CD14-positive monocyte (primary cell): ENCODE measurements at regions not wholly inside any gene's neighbourhood (a gene's known extent, or its start where the extent isn't known, plus 50 kb on each side); places are given as distances from the start of the nearest gene placed in this dataset.

Source experiments
- DNase-seq, 3 donors: peaks; one replicate each; pipeline ENCODE4 v3.0.0-alpha.2; 2011 to 2022
- H2AFZ ChIP-seq: 2 replicates; pipeline ENCODE4 v1.6.0; 2012; ENCODE audit warnings: mild to moderate bottlenecking, low read depth, low read length, inconsistent platforms; ENCODE audit not compliant: insufficient read depth, poor library complexity, severe bottlenecking
- H3K27ac ChIP-seq, 2 donors: 1 replicate in 1 of 2; 2 replicates in 1 of 2; pipeline ENCODE4 v1.5.1; 2012 to 2013; ENCODE audit warnings: low read length in 2 of 2, control low read depth in 1 of 2, inconsistent platforms in 1 of 2, low read depth in 1 of 2, mild to moderate bottlenecking in 1 of 2
- H3K27me3 ChIP-seq, 2 donors: one replicate each; pipeline versions ENCODE4 v1.6.0 to v1.6.1; 2011 to 2013; ENCODE audit warnings: low read length in 2 of 2; ENCODE audit not compliant: control insufficient read depth in 2 of 2, insufficient read depth in 2 of 2
- H3K36me3 ChIP-seq, 2 donors: replicated peaks in 1 of 2; 1 replicate in 1 of 2; 2 replicates in 1 of 2; pipeline versions ENCODE4 v1.5.1 to v1.6.1; 2012 to 2013; ENCODE audit warnings: low read length in 2 of 2, control low read depth in 1 of 2, inconsistent platforms in 1 of 2, mild to moderate bottlenecking in 1 of 2; ENCODE audit not compliant: insufficient read depth in 2 of 2, control insufficient read depth in 1 of 2
- H3K4me1 ChIP-seq, 2 donors: 1 replicate in 1 of 2; 2 replicates in 1 of 2; pipeline versions ENCODE4 v1.5.1 to v1.6.1; 2012 to 2013; ENCODE audit warnings: low read length in 2 of 2, control low read depth in 1 of 2, inconsistent platforms in 1 of 2, mild to moderate bottlenecking in 1 of 2, moderate library complexity in 1 of 2; ENCODE audit not compliant: insufficient read depth in 2 of 2, control insufficient read depth in 1 of 2
- H3K4me2 ChIP-seq: replicated peaks from 2 replicates; pipeline ENCODE3; 2012; ENCODE audit warnings: low read length, moderate library complexity, mild to moderate bottlenecking; ENCODE audit not compliant: poor library complexity, severe bottlenecking; ENCODE audit errors: extremely low read depth
- H3K4me3 ChIP-seq, 3 experiments: fragments of 200-600 bp in 1 of 3; sonication (generic) in 1 of 3; replicated peaks in 1 of 3; 1 replicate in 2 of 3; 2 replicates in 1 of 3; pipeline ENCODE4 v1.5.1; 2011 to 2013; ENCODE audit warnings: low read length in 3 of 3, mild to moderate bottlenecking in 3 of 3, control low read depth in 2 of 3, low read depth in 2 of 3, inconsistent platforms in 1 of 3, moderate library complexity in 1 of 3
- H3K79me2 ChIP-seq: 2 replicates; pipeline ENCODE4 v1.6.0; 2012; ENCODE audit warnings: mild to moderate bottlenecking, control low read depth, inconsistent platforms, low read length, moderate library complexity; ENCODE audit not compliant: insufficient read depth
- H3K9ac ChIP-seq: 2 replicates; pipeline ENCODE4 v1.6.0; 2017; ENCODE audit warnings: low read length, mild to moderate bottlenecking; ENCODE audit not compliant: insufficient read depth, poor library complexity, severe bottlenecking
- H3K9me3 ChIP-seq, 2 donors: replicated peaks in 1 of 2; 1 replicate in 1 of 2; 2 replicates in 1 of 2; pipeline versions ENCODE4 v1.5.1 to v1.6.1; 2012 to 2013; ENCODE audit warnings: low read length in 2 of 2, control low read depth in 1 of 2; ENCODE audit not compliant: control insufficient read depth in 1 of 2, insufficient read depth in 1 of 2
- H4K20me1 ChIP-seq: 2 replicates; pipeline ENCODE4 v1.6.0; 2012; ENCODE audit warnings: mild to moderate bottlenecking, low read length, control low read depth, moderate library complexity; ENCODE audit not compliant: insufficient read depth
- H3K27ac Mint-ChIP-seq, 7 donors: one replicate each; pipeline ENCODE4 v1.8.0; 2020; ENCODE audit warnings: mild to moderate bottlenecking in 7 of 7, mixed read lengths in 7 of 7, moderate library complexity in 6 of 7, inconsistent platforms in 2 of 7
- H3K27me3 Mint-ChIP-seq, 3 donors: one replicate each; pipeline ENCODE4 v1.8.0; 2021 to 2022; ENCODE audit warnings: low read depth in 3 of 3, mild to moderate bottlenecking in 3 of 3, mixed read lengths in 3 of 3, moderate library complexity in 3 of 3, inconsistent platforms in 1 of 3
- H3K36me3 Mint-ChIP-seq, 2 donors: one replicate each; pipeline ENCODE4 v1.8.0; 2020; ENCODE audit warnings: mixed read lengths in 2 of 2, inconsistent platforms in 1 of 2, mild to moderate bottlenecking in 1 of 2
- H3K4me1 Mint-ChIP-seq: one replicate; pipeline ENCODE4 v1.8.0; 2020; ENCODE audit warnings: mild to moderate bottlenecking, mixed read lengths
- H3K4me3 Mint-ChIP-seq, 2 donors: one replicate each; pipeline ENCODE4 v1.8.0; 2020; ENCODE audit warnings: mild to moderate bottlenecking in 2 of 2, mixed read lengths in 2 of 2, moderate library complexity in 1 of 2
- H3K9me3 Mint-ChIP-seq, 7 donors: one replicate each; pipeline ENCODE4 v1.8.0; 2020 to 2022; ENCODE audit warnings: mixed read lengths in 7 of 7, mild to moderate bottlenecking in 6 of 7, moderate library complexity in 6 of 7, inconsistent platforms in 2 of 7
- CTCF ChIP-seq: fragments of 200-600 bp; IDR thresholded peaks from one replicate; pipeline ENCODE4 v1.8.0; 2022; ENCODE audit warnings: antibody characterized with exemption, mild to moderate bottlenecking
- WGBS: methylation state at CpG from one replicate; pipeline ENCODE4 v1.1.5; 2013; ENCODE audit warnings: missing lambda C conversion rate; ENCODE audit not compliant: insufficient coverage; 5-methylcytosine and 5-hydroxymethylcytosine counted together
- intact Hi-C, 2 donors: fragments of 100-400 bp; cut with micrococcal nuclease; formaldehyde crosslinking; loops; one replicate each; pipeline versions ENCODE4 v1.15.0 to v1.15.1; 2023

GRCh38 chr3:193897731-193898180, 238.2 kb upstream of the HES1 start:
- DNase-seq = no peak
- no peak for TF ChIP-seq CTCF
- Mint-ChIP-seq H3K27me3 (peaks cover 3 to 6% (median 5%) of the 10 kb centered on the region in 3 donors), H3K4me3 (no peak overlapping the region), H3K27ac (no peak overlapping the region), H3K9me3 (peaks cover 0 to 6% (median 4%) of the 10 kb centered on the region in 7 donors), H3K36me3 (no peaks in the 10 kb centered on the region), H3K4me1 (peaks cover 10% of the 10 kb centered on the region)
- Histone ChIP-seq H4K20me1 (no peaks in the 10 kb centered on the region), H3K27me3 (no peaks in the 10 kb centered on the region), H3K9ac (no peak overlapping the region), H2AFZ (no peak overlapping the region), H3K79me2 (no peaks in the 10 kb centered on the region), H3K9me3 (no peaks in the 10 kb centered on the region), H3K4me2 (no peak overlapping the region), H3K4me3 (no peak overlapping the region), H3K36me3 (no peaks in the 10 kb centered on the region), H3K27ac (no peak overlapping the region), H3K4me1 (no peaks in the 10 kb centered on the region)
- intact Hi-C loops = no loop called here
- 92% methylated on average over 9 of the region's 10 CpGs for WGBS

GRCh38 chr3:193899001-193899400, 236.9 kb upstream of the HES1 start:
- Histone ChIP-seq H3K4me3 (no peak overlapping the region), H3K4me1 (no peaks in the 10 kb centered on the region), H3K9ac (no peak overlapping the region), H4K20me1 (no peaks in the 10 kb centered on the region), H3K36me3 (no peaks in the 10 kb centered on the region), H3K79me2 (no peaks in the 10 kb centered on the region), H3K4me2 (no peak overlapping the region), H3K27me3 (no peaks in the 10 kb centered on the region), H3K9me3 (no peaks in the 10 kb centered on the region), H2AFZ (no peak overlapping the region), H3K27ac (no peak overlapping the region)
- intact Hi-C loops = no loop called here
- Mint-ChIP-seq H3K9me3 (peaks cover 0 to 6% (median 4%) of the 10 kb centered on the region in 7 donors), H3K4me3 (no peak overlapping the region), H3K36me3 (no peaks in the 10 kb centered on the region), H3K4me1 (peaks cover 8% of the 10 kb centered on the region), H3K27me3 (peaks cover 5 to 6% (median 5%) of the 10 kb centered on the region in 3 donors), H3K27ac (no peak overlapping the region)
- DNase-seq = no peak
- WGBS = no CpG with 5 or more reads among the region's 1 CpG
- TF ChIP-seq CTCF = no peak
